GM10248 (cell line): ENCODE measurements at regions not wholly inside any gene's neighbourhood (a gene's known extent, or its start where the extent isn't known, plus 50 kb on each side); places are given as distances from the start of the nearest gene placed in this dataset.

ENCODE experiments used
- CTCF ChIA-PET: fragments of 300-600 bp; sonication (Branson Sonifier 250); formaldehyde crosslinking; extraction: SDS; loops from one replicate; lab custom pipeline; 2021; ENCODE audit warnings: antibody characterized with exemption; lab: Yijun Ruan, JAX
- POLR2A ChIA-PET: fragments of 350-650 bp; sonication (Branson Sonifier 250); formaldehyde crosslinking; extraction: SDS; loops from one replicate; lab custom pipeline; 2020; ENCODE audit warnings: antibody characterized with exemption; lab: Yijun Ruan, JAX
- DNase-seq: peaks from one replicate; pipeline ENCODE4 v3.0.0; 2012; ENCODE audit errors: extremely low spot score
- TF ChIP-seq, protein P1 (sequence below): IDR thresholded peaks from 2 replicates; pipeline ENCODE4 v1.5.1; 2012; ENCODE audit warnings: mild to moderate bottlenecking, low read depth; ENCODE audit errors: extremely low read depth, missing control alignments, control extremely low read depth

DNA sequence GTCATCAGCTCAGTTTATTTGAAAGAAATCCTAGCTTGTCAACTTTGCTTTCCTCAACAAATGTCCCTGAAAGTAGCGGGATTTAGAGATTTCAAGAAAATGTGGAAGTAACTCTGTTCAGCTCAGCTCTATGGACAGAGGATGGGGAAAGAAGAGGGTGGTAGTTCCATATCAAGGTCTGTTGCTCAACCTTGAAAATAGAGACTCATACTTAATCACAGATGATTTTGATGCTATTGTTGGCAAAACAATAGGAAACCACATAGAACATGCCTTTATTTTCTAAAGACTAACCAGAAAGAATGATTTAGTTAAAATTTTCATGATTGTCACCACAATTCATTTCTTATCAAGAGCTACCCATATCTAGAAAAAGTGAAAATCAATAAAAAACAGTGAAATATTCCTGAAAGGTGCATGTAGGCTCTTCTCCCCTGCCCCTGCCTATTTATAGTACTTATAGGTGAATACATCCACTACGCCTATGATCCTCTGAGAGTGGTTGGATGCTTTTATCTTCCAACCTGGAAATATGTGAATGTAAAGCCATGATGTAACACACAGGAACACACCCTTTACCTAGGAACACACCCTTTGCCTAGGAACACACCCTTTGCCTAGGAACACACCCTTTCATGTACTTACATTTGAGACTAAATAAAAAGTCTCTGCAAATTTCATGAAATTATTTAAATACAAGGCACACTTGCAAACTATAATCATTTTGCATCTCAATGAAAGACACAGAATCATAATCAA is 65.8 kb downstream of the ETAA1 start:
- CTCF ChIA-PET, result interaction anchor here (0.8 kb wide), 1 partner anchor 9 kb away, joined by 3 read pairs; no protein-coding TSS in a partner anchor
- POLR2A ChIA-PET, result no interaction called here
- TF ChIP-seq, protein P1, sequence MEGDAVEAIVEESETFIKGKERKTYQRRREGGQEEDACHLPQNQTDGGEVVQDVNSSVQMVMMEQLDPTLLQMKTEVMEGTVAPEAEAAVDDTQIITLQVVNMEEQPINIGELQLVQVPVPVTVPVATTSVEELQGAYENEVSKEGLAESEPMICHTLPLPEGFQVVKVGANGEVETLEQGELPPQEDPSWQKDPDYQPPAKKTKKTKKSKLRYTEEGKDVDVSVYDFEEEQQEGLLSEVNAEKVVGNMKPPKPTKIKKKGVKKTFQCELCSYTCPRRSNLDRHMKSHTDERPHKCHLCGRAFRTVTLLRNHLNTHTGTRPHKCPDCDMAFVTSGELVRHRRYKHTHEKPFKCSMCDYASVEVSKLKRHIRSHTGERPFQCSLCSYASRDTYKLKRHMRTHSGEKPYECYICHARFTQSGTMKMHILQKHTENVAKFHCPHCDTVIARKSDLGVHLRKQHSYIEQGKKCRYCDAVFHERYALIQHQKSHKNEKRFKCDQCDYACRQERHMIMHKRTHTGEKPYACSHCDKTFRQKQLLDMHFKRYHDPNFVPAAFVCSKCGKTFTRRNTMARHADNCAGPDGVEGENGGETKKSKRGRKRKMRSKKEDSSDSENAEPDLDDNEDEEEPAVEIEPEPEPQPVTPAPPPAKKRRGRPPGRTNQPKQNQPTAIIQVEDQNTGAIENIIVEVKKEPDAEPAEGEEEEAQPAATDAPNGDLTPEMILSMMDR, result no peak
- no peak for DNase-seq

DNA sequence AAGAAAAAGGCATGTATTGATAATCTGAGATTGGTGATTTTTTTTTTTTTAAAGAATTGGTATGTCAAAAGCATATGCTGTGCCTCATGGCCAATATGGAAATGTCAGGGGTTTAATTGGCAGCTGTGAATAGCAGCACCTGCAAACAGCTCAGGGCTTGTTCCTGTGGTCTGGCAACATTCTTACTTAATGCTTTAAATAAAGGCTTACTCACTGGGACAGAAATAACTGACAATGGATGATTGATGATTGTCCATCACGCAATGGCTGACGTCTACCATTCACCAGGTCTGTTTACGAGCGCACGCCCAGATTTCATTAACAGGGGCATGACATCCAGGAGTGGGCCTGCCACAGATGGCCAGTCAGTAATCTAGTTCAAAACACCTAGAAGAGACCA is 66.7 kb downstream of the ETAA1 start:
- DNase-seq, result no peak
- POLR2A ChIA-PET, result no interaction called here
- TF ChIP-seq, protein P1, result no peak
- CTCF ChIA-PET, result interaction anchor here (0.8 kb wide), 1 partner anchor 9 kb away, joined by 3 read pairs; no protein-coding TSS in a partner anchor

DNA sequence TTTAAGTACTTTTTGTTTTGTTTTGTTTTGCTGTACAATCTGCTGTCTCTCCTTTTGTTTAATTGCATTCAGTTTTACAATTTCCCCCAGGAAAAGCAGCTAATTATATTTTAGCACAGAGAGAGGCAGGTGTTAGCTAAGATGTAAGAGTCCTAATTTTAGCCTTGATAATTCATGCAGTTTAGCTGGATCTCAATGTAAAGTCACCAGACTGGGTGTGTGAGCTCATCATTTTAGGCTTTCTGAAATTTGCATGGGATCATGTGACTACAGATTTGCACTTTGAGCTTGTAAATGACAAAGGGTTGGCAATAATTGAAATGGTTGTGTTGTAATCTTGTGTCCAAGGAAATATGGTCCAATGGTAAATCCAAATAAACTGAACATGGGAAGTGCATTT is 68.5 kb downstream of the ETAA1 start:
- TF ChIP-seq, protein P1, result no peak
- CTCF ChIA-PET, result interaction anchor here (1.4 to 1.8 kb wide), 2 partner anchors 9 kb away, joined by 3 to 7 read pairs; no protein-coding TSS in a partner anchor
- POLR2A ChIA-PET, result no interaction called here
- no peak for DNase-seq

DNA sequence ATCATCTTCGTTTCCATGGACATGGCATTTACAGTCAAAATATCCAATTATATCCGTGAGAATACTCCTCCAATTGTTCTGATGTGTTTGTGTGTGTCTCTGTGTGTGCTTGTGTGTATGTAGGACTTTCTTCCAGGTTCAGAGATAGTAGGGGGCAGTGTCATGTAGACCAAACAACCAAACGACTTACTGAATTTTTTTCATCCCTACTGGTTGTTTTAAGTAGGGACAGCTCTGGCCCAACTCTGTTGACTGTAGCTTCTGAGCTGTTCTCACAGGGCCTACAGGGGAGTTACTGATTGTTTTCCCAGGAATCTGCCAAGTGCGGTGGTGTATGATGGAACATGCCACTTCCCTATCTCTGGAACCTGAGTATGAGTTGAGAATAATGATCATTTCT is 69.6 kb downstream of the ETAA1 start:
- ChIA-PET POLR2A (no interaction called here), CTCF (no interaction called here)
- no peak for DNase-seq
- TF ChIP-seq, protein P1, result no peak

DNA sequence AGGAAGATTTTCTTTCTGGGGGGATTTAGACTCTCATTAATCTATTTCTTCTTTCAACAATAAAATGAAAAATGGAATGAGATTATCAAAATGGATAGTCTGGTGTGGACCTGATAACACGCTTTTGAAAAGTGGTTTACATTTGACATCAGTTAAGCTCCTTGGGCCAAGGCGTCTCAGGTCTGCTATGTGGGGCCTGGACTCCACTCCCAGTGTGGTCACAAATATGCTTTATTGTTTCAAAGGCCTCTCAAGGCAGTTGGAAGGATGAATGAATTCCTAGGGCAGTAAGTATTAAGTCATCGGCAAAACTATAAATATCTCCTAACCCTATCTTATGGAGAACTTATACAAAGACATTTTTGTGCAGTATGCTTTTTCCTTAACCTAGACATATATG is 74.5 kb downstream of the ETAA1 start:
- ChIA-PET POLR2A (no interaction called here), CTCF (interaction anchor here (1.3 kb wide), 1 partner anchor 8 kb away, joined by 3 read pairs; no protein-coding TSS in a partner anchor)
- TF ChIP-seq, protein P1, result no peak
- no peak for DNase-seq

DNA sequence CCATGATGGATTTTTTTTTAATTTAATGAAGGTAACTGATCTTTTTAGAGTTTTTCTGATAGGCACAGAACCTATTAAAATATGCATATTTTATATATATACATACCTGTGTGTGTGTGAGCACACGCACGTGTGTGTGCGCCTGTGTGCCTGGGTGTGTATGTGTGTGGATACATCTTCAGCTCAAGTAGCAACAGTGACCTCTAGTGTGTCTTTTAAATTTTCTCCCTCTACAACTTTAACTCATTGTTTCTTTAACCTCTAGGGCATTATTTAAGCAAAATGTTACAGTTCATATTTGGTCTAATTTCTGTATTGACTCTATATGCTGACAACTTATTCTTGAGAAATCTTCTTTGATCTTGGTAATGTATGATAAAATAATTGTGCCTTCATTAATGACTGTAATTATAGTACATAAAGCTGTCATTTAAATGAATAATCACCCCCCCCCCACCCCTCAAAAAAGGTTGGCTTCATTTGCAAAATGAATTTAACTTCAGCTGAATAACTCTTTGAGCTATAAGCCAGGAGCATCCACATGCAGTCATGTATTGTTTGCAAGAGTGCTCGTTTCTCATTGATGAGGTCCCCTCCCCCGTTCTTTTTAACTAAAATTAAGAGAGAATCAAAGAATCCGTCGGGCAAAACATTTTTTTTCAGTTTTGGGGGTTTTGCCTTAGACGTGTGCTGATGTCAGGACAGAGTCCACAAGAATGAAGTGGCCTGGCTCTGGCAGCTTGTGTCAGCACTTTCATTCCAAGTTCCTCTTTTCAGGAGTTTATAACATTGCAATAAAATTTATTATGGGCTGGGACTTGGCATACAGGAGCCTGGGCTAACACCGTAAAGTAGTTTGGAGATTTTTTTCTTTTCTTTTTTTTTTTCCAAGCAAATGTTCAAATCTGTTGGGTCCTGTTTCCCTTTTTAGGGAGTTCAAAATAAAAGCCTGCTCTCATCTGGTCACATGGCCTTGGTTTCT is 80.0 kb downstream of the ETAA1 start:
- DNase-seq, result no peak
- TF ChIP-seq, protein P1, result no peak
- CTCF ChIA-PET, result interaction anchor here (1.1 to 1.8 kb wide), 4 partner anchors 9 to 129 kb away, joined by 3 to 4 read pairs (median 3); no protein-coding TSS in a partner anchor
- POLR2A ChIA-PET, result no interaction called here
